ENCODE measurements at regions not wholly inside any gene's neighbourhood (a gene's known extent, or its start where the extent isn't known, plus 50 kb on each side); places are given as distances from the start of the nearest gene placed in this dataset.

DNA sequence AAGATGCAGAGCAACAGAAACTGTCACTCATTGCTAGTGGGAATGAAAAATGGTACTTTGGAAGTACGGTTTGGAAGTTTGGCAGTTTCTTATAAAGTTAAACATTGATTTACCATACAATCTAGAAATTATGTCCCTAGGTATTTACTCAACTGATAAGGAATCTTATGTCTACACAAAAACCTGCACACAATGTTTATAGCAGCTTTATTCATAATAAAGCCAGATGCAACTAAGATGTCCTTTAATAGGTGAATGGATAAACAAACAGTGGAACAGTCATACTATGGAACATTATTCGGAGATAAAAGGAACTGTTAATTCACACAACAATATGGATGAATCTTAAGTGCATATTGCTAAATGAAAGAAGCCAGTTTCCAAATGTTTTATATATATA, 96.2 kb upstream of the SIRPA start:
- Histone ChIP-seq H3K36me3 (ENCODE audit: control insufficient read depth, insufficient read depth, low read length) (no peaks in the 10 kb centered on the region), H3K4me1 (ENCODE audit: control insufficient read depth, insufficient read depth, low read length) (no peaks in the 10 kb centered on the region), H3K9ac (ENCODE audit: low read depth, low read length) (no peak overlapping the region), H3K4me3 (ENCODE audit: low read depth, low read length) (no peak overlapping the region), H3K9me3 (ENCODE audit: control insufficient read depth, insufficient read depth, low read length) (no peaks in the 10 kb centered on the region), H3K27me3 (ENCODE audit: control insufficient read depth, insufficient read depth, low read length) (peaks cover 2% of the 10 kb centered on the region)

DNA sequence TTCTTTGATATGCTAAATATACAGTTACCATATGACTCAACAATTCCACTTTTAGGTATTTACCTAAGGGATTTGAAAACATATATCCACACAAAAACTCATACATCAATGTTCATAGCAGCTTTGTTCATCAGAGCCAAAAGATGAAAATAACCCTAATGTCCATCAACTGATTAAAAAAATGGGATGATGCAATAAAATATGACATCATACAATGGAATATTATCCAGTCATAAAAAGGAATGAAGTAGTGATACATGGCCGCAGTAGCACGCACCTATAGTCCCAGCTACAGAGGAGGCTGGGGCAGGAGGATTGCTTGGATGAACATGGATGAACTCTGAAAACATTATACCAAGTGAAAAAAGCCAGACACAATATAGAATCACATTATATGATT, 101.4 kb upstream of the SIRPA start:
- Histone ChIP-seq H3K9me3 (ENCODE audit: control insufficient read depth, insufficient read depth, low read length) (no peaks in the 10 kb centered on the region), H3K36me3 (ENCODE audit: control insufficient read depth, insufficient read depth, low read length) (no peaks in the 10 kb centered on the region), H3K4me3 (ENCODE audit: low read depth, low read length) (no peak overlapping the region)

DNA sequence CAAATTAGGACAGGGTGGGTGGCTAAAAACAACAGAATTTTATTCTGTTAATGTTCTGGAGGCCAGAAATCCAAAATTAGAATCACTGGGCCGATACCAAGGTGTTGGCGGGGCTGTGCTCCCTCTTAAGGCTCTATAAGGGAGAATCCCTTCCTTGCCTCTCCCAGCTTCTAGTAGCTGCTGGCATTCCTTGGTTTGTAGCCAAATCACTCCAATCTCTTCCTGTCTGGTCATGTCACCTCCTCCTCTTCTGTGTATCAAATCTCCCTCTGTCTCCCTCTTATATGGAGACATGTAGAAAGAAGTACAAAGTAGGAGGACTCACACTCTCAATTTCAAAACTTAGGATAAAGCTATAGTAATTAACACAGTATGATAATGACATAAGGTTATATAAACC, 102.9 kb upstream of the SIRPA start:
- Histone ChIP-seq H3K27me3 (ENCODE audit: control insufficient read depth, insufficient read depth, low read length) (no peaks in the 10 kb centered on the region), H3K9me3 (ENCODE audit: control insufficient read depth, insufficient read depth, low read length) (no peaks in the 10 kb centered on the region), H3K36me3 (ENCODE audit: control insufficient read depth, insufficient read depth, low read length) (no peaks in the 10 kb centered on the region), H3K9ac (ENCODE audit: low read depth, low read length) (no peak overlapping the region), H3K4me3 (ENCODE audit: low read depth, low read length) (no peak overlapping the region), H3K4me1 (ENCODE audit: control insufficient read depth, insufficient read depth, low read length) (no peaks in the 10 kb centered on the region)

More for the DNA sequence above, 101.4 kb upstream of the SIRPA start:
- H3K27me3 ChIP-seq (ENCODE audit: control insufficient read depth, insufficient read depth, low read length): no peaks in the 10 kb centered on the region
- H3K9ac ChIP-seq (ENCODE audit: low read depth, low read length): no peak overlapping the region
- no peaks in the 10 kb centered on the region for H3K4me1 ChIP-seq (ENCODE audit: control insufficient read depth, insufficient read depth, low read length)

DNA sequence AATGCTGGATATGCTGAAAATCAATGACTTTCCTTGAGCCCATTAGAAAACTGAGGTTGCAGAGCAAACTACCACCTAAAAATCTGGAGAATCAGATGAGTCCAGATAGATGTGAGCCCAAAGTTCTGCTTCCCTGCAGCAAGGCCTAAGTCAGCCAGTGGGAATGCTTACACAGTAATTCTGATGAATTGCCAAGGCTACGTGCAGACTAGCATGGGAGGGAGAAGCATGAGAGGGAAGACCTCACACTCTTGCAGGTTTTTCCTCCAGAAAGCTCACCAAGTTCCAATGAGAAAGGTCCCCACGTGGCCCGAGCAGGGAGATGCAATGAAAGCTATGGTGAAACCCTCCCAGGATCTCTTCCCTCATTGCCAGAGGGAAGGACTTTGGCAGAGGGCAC, 104.8 kb upstream of the SIRPA start:
- Histone ChIP-seq H3K4me3 (ENCODE audit: low read depth, low read length) (no peak overlapping the region), H3K4me1 (ENCODE audit: control insufficient read depth, insufficient read depth, low read length) (no peaks in the 10 kb centered on the region), H3K36me3 (ENCODE audit: control insufficient read depth, insufficient read depth, low read length) (no peaks in the 10 kb centered on the region), H3K27me3 (ENCODE audit: control insufficient read depth, insufficient read depth, low read length) (no peaks in the 10 kb centered on the region), H3K9ac (ENCODE audit: low read depth, low read length) (no peak overlapping the region), H3K9me3 (ENCODE audit: control insufficient read depth, insufficient read depth, low read length) (no peaks in the 10 kb centered on the region)

DNA sequence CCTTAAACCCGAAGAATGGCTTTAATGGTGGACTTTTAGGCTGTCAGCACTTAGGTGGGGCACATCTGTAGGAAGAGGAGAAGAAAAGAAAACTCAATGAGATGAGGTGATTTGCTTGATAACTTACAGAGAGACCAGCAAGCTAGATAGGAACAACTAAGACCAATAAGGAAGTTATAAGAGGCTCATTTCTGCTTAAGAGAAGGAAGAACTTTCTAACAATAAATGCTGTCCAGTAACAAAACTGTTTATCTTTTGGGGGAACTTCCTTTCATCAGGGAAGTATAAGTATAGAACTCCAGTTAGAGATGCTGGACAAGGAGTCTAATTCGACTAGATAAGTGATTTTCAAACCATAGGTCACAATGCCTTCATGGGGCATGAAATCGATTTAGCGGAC, 107.2 kb upstream of the SIRPA start:
- Histone ChIP-seq H3K9ac (ENCODE audit: low read depth, low read length) (no peak overlapping the region), H3K4me3 (ENCODE audit: low read depth, low read length) (no peak overlapping the region), H3K36me3 (ENCODE audit: control insufficient read depth, insufficient read depth, low read length) (no peaks in the 10 kb centered on the region), H3K4me1 (ENCODE audit: control insufficient read depth, insufficient read depth, low read length) (no peaks in the 10 kb centered on the region), H3K9me3 (ENCODE audit: control insufficient read depth, insufficient read depth, low read length) (no peaks in the 10 kb centered on the region), H3K27me3 (ENCODE audit: control insufficient read depth, insufficient read depth, low read length) (peaks cover 3% of the 10 kb centered on the region)

DNA sequence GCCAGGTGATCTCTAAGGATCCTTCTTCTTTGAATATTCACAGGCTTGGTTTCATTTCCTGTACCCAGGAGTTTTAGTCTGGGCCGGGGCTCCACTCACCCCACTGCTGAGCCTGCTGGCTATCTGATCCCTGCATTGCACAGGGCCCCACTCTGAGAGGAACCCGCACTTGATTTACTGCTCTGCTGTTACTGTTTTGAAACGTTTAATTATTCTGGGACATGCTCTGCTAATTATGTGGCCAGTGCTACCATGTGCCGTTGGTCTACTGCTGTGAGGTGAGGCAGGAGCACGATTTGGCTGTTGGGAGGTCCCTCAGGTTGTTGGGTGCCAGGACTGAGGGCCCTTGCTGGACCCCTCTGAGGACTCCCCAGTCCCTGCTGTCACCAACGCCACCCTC, 108.7 kb upstream of the SIRPA start:
- H3K9me3 ChIP-seq (ENCODE audit: control insufficient read depth, insufficient read depth, low read length): no peaks in the 10 kb centered on the region
- H3K9ac ChIP-seq (ENCODE audit: low read depth, low read length): no peak overlapping the region
- H3K4me1 ChIP-seq (ENCODE audit: control insufficient read depth, insufficient read depth, low read length): no peaks in the 10 kb centered on the region
- peaks cover 3% of the 10 kb centered on the region for H3K27me3 ChIP-seq (ENCODE audit: control insufficient read depth, insufficient read depth, low read length)
- no peaks in the 10 kb centered on the region for H3K36me3 ChIP-seq (ENCODE audit: control insufficient read depth, insufficient read depth, low read length)
- H3K4me3 ChIP-seq (ENCODE audit: low read depth, low read length): no peak overlapping the region

DNA sequence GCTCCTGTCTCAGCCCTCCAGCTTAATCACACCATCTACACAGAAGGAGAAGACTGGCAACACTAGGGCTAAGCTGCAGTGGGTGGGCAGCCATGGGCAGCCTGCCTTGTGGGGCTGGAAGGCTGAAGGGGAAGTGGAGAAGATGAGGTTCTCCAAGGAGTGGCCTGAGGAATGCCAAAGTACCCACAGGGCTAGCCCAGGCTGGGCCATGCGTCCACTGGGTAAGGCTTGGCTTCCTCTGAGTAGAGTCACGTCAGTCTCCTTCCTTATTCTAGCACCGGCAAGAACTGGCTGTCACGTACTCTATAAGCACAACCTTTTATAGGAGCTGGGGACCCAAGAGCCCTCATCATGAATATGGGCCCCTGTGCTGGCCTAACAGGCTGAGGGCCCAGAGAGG, 110.6 kb upstream of the SIRPA start:
- no peaks in the 10 kb centered on the region for H3K4me1 ChIP-seq (ENCODE audit: control insufficient read depth, insufficient read depth, low read length)
- no peak overlapping the region for H3K9ac ChIP-seq (ENCODE audit: low read depth, low read length)
- no peaks in the 10 kb centered on the region for H3K36me3 ChIP-seq (ENCODE audit: control insufficient read depth, insufficient read depth, low read length)
- H3K4me3 ChIP-seq (ENCODE audit: low read depth, low read length): no peak overlapping the region
- H3K9me3 ChIP-seq (ENCODE audit: control insufficient read depth, insufficient read depth, low read length): no peaks in the 10 kb centered on the region
- H3K27me3 ChIP-seq (ENCODE audit: control insufficient read depth, insufficient read depth, low read length): peaks cover 3% of the 10 kb centered on the region

DNA sequence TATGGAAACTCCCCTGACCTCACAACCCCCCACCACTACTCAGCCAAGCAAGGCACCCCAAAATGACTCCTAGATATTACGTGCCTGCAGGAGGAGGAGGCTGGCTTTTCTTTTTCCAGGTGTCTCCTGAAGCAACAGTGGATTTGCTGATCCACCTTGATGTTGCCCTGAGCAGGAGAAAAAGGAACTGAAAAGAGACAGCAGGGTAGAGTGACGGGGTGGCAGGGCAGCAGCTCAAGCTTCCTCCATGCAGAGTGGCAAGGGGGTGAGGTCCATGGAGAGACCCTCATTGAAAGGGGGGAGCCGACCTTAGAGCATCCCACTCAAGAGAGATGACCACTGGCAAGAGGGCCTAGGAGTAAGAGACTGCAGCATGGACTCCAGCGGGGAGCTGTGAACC, 112.0 kb upstream of the SIRPA start:
- Histone ChIP-seq H3K4me3 (ENCODE audit: low read depth, low read length) (no peak overlapping the region), H3K9ac (ENCODE audit: low read depth, low read length) (no peak overlapping the region), H3K36me3 (ENCODE audit: control insufficient read depth, insufficient read depth, low read length) (no peaks in the 10 kb centered on the region), H3K9me3 (ENCODE audit: control insufficient read depth, insufficient read depth, low read length) (no peaks in the 10 kb centered on the region), H3K4me1 (ENCODE audit: control insufficient read depth, insufficient read depth, low read length) (no peaks in the 10 kb centered on the region), H3K27me3 (ENCODE audit: control insufficient read depth, insufficient read depth, low read length) (peaks cover 3% of the 10 kb centered on the region)

DNA sequence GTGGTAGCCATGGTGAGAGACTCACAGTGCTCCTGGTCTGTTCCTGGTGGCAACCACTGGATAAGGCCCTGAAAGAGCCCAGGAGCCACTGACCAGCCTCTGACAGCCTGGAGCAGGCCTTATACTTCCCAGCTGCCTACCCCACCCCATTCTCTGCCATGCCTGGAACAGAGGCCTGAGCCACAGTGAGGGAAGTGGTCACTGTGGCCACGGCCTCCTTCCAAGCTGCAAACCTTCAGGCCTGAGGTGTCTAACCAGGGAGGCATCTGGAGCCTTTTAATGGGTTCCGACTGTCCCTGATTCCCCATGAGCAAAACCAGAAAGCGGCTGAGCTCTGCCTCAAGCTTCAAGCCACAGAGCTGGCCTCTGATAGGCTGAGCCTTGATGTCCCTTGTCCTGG, 113.0 kb upstream of the SIRPA start:
- H3K4me1 ChIP-seq (ENCODE audit: control insufficient read depth, insufficient read depth, low read length): no peaks in the 10 kb centered on the region
- no peak overlapping the region for H3K4me3 ChIP-seq (ENCODE audit: low read depth, low read length)
- H3K9me3 ChIP-seq (ENCODE audit: control insufficient read depth, insufficient read depth, low read length): no peaks in the 10 kb centered on the region
- no peak overlapping the region for H3K9ac ChIP-seq (ENCODE audit: low read depth, low read length)
- H3K36me3 ChIP-seq (ENCODE audit: control insufficient read depth, insufficient read depth, low read length): no peaks in the 10 kb centered on the region
- peaks cover 3% of the 10 kb centered on the region for H3K27me3 ChIP-seq (ENCODE audit: control insufficient read depth, insufficient read depth, low read length)

DNA sequence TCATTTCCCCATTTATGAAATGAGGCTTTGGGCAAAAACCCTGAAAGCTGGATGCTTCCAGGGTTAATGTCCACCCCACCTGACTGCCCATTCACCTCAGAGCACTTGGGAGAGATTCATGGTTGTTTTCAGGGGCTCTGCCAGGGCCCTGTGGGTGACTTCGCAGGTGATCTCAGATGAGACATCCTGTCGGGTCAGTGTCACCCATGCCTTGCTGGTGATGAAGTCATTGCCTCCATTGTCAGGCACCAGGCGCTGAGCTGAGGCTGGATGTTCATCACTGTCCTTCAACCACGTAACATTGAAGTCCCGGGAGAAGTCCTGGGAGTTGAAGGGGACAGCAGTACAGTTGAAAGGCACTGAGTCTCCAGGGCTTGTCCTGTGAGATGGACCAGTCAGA, 115.6 kb upstream of the SIRPA start:
- Histone ChIP-seq H3K4me3 (ENCODE audit: low read depth, low read length) (no peak overlapping the region), H3K9ac (ENCODE audit: low read depth, low read length) (no peak overlapping the region), H3K4me1 (ENCODE audit: control insufficient read depth, insufficient read depth, low read length) (no peaks in the 10 kb centered on the region), H3K36me3 (ENCODE audit: control insufficient read depth, insufficient read depth, low read length) (no peaks in the 10 kb centered on the region), H3K27me3 (ENCODE audit: control insufficient read depth, insufficient read depth, low read length) (peaks cover 3% of the 10 kb centered on the region), H3K9me3 (ENCODE audit: control insufficient read depth, insufficient read depth, low read length) (no peaks in the 10 kb centered on the region)

DNA sequence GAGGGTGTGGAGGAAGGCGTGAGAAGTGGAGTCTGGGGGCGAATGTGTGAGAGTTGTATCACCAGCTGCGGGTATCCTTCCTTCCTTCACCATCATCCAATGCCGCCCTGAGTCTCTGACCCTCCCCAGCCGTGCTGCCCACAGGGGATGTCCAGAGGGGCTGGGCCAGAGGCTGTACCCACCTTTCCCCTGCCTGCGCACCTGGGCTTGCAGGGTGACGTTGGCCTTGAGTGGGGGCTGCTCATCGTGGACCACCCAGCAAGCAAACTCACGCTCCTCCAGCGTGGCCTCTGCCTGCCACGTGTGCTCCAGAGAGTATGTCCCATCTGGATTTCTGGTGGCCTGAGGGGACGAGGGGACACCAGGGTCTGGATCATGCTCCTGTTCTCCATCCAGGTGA, 116.9 kb upstream of the SIRPA start:
- no peaks in the 10 kb centered on the region for H3K36me3 ChIP-seq (ENCODE audit: control insufficient read depth, insufficient read depth, low read length)
- no peaks in the 10 kb centered on the region for H3K27me3 ChIP-seq (ENCODE audit: control insufficient read depth, insufficient read depth, low read length)
- no peak overlapping the region for H3K4me3 ChIP-seq (ENCODE audit: low read depth, low read length)
- no peak overlapping the region for H3K9ac ChIP-seq (ENCODE audit: low read depth, low read length)
- H3K4me1 ChIP-seq (ENCODE audit: control insufficient read depth, insufficient read depth, low read length): no peaks in the 10 kb centered on the region
- no peaks in the 10 kb centered on the region for H3K9me3 ChIP-seq (ENCODE audit: control insufficient read depth, insufficient read depth, low read length)

DNA sequence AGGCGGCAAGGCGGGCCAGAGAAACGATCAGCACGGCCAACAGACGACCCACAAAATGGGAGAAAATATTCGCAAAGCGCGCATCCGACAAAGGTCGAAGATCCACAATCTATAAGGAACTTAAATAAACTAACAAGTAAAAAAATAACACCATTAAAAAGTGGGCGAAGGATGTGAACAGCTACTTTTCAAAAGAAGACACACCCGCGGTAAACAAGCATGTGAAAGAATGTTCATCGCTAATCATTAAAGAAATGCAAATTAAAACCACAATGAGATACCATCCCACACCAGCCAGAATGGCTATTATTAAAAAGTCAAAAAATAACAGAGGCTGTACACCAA, 117.8 kb upstream of the SIRPA start:
- H3K4me3 ChIP-seq (ENCODE audit: low read depth, low read length): no peak overlapping the region
- H3K9ac ChIP-seq (ENCODE audit: low read depth, low read length): no peak overlapping the region
- H3K27me3 ChIP-seq (ENCODE audit: control insufficient read depth, insufficient read depth, low read length): no peaks in the 10 kb centered on the region
- no peaks in the 10 kb centered on the region for H3K9me3 ChIP-seq (ENCODE audit: control insufficient read depth, insufficient read depth, low read length)
- H3K36me3 ChIP-seq (ENCODE audit: control insufficient read depth, insufficient read depth, low read length): no peaks in the 10 kb centered on the region
- no peaks in the 10 kb centered on the region for H3K4me1 ChIP-seq (ENCODE audit: control insufficient read depth, insufficient read depth, low read length)

All from iPS-15b (cell line).